ENCODE measurements at regions not wholly inside any gene's neighbourhood (a gene's known extent, or its start where the extent isn't known, plus 50 kb on each side); places are given as distances from the start of the nearest gene placed in this dataset.

GRCh38 chr9:7382304-7382703 lies 417.3 kb downstream of the DMAC1 start:
- no peak for TF ChIP-seq CTCF (IDR thresholded peaks at IDR 0.05)
- H3K27me3 ChIP-seq (ENCODE audit: control insufficient read depth, insufficient read depth, low read length) = no peaks in the 10 kb centered on the region

GRCh38 chr9:7377489-7377888 lies 422.1 kb downstream of the DMAC1 start:
- H3K9me3 ChIP-seq (ENCODE audit: control insufficient read depth, low read length) = no peaks in the 10 kb centered on the region
- H3K4me3 ChIP-seq (ENCODE audit: low read depth, low read length) = no peak overlapping the region
- no peak overlapping the region for H2AFZ ChIP-seq
- H3K79me2 ChIP-seq = no peaks in the 10 kb centered on the region
- no peak overlapping the region for H3K9ac ChIP-seq
- H3K4me1 ChIP-seq = no peaks in the 10 kb centered on the region
- no peak for TF ChIP-seq CTCF (IDR thresholded peaks at IDR 0.05)
- H3K27me3 ChIP-seq (ENCODE audit: control insufficient read depth, insufficient read depth, low read length) = no peaks in the 10 kb centered on the region
- H3K27ac ChIP-seq = no peak overlapping the region
- H3K4me2 ChIP-seq (ENCODE audit: low read length) = no peak overlapping the region
- no peaks in the 10 kb centered on the region for H3K36me3 ChIP-seq (ENCODE audit: control insufficient read depth, insufficient read depth, low read length)

More at GRCh38 chr9:7382304-7382703, 417.3 kb downstream of the DMAC1 start:
- H3K9ac ChIP-seq = no peak overlapping the region
- no peak overlapping the region for H3K27ac ChIP-seq
- H3K4me2 ChIP-seq (ENCODE audit: low read length) = no peak overlapping the region
- no peaks in the 10 kb centered on the region for H3K4me1 ChIP-seq
- no peaks in the 10 kb centered on the region for H3K36me3 ChIP-seq (ENCODE audit: control insufficient read depth, insufficient read depth, low read length)
- no peaks in the 10 kb centered on the region for H3K9me3 ChIP-seq (ENCODE audit: control insufficient read depth, low read length)
- H2AFZ ChIP-seq = no peak overlapping the region
- H3K4me3 ChIP-seq (ENCODE audit: low read depth, low read length) = no peak overlapping the region
- no peaks in the 10 kb centered on the region for H3K79me2 ChIP-seq

- no peak overlapping the region for H3K4me3 ChIP-seq (ENCODE audit: low read depth, low read length)
- TF ChIP-seq CTCF (IDR thresholded peaks at IDR 0.05) = no peak
- no peaks in the 10 kb centered on the region for H3K4me1 ChIP-seq
- H3K79me2 ChIP-seq = no peaks in the 10 kb centered on the region
- no peak overlapping the region for H3K9ac ChIP-seq
- H3K27me3 ChIP-seq (ENCODE audit: control insufficient read depth, insufficient read depth, low read length) = no peaks in the 10 kb centered on the region
- no peaks in the 10 kb centered on the region for H3K36me3 ChIP-seq (ENCODE audit: control insufficient read depth, insufficient read depth, low read length)
- H2AFZ ChIP-seq = no peak overlapping the region
- H3K27ac ChIP-seq = no peak overlapping the region
- H3K9me3 ChIP-seq (ENCODE audit: control insufficient read depth, low read length) = no peaks in the 10 kb centered on the region
- H3K4me2 ChIP-seq (ENCODE audit: low read length) = no peak overlapping the region
Observed at GRCh38 chr9:7376833-7377232, 422.7 kb downstream of the DMAC1 start.

GRCh38 chr9:7376213-7376612 lies 423.4 kb downstream of the DMAC1 start:
- TF ChIP-seq CTCF (IDR thresholded peaks at IDR 0.05) = no peak
- no peak overlapping the region for H3K27ac ChIP-seq
- H2AFZ ChIP-seq = no peak overlapping the region

GRCh38 chr9:7375013-7375511 lies 424.5 kb downstream of the DMAC1 start:
- Histone ChIP-seq H2AFZ (no peak overlapping the region), H3K27ac (no peak overlapping the region), H3K9ac (no peak overlapping the region), H3K27me3 (ENCODE audit: control insufficient read depth, insufficient read depth, low read length) (no peaks in the 10 kb centered on the region), H3K9me3 (ENCODE audit: control insufficient read depth, low read length) (no peaks in the 10 kb centered on the region), H3K4me1 (no peaks in the 10 kb centered on the region), H3K36me3 (ENCODE audit: control insufficient read depth, insufficient read depth, low read length) (no peaks in the 10 kb centered on the region), H3K79me2 (no peaks in the 10 kb centered on the region), H3K4me2 (ENCODE audit: low read length) (no peak overlapping the region), H3K4me3 (ENCODE audit: low read depth, low read length) (no peak overlapping the region)
- TF ChIP-seq CTCF (IDR thresholded peaks at IDR 0.05) = no peak

More at GRCh38 chr9:7376213-7376612, 423.4 kb downstream of the DMAC1 start:
- Histone ChIP-seq H3K9ac (no peak overlapping the region), H3K4me1 (no peaks in the 10 kb centered on the region), H3K4me2 (ENCODE audit: low read length) (no peak overlapping the region), H3K79me2 (no peaks in the 10 kb centered on the region), H3K27me3 (ENCODE audit: control insufficient read depth, insufficient read depth, low read length) (no peaks in the 10 kb centered on the region), H3K36me3 (ENCODE audit: control insufficient read depth, insufficient read depth, low read length) (no peaks in the 10 kb centered on the region), H3K9me3 (ENCODE audit: control insufficient read depth, low read length) (no peaks in the 10 kb centered on the region), H3K4me3 (ENCODE audit: low read depth, low read length) (no peak overlapping the region)
